IMR-90 (cell line): ENCODE measurements at regions not wholly inside any gene's neighbourhood (a gene's known extent, or its start where the extent isn't known, plus 50 kb on each side); places are given as distances from the start of the nearest gene placed in this dataset.

Experiments used
- ATAC-seq: fragments of 200-7000 bp; cut with Tn5 transposase; 2 replicates; pipeline ENCODE4 v1.9.1; 2020; ENCODE audit warnings: low read depth, mild to moderate bottlenecking, moderate library complexity
- BruUV-seq: library from RNA; stranded (reverse); fragments of 400-500 nt; replicated peaks from 2 replicates; lab custom pipeline; 2021; lab: Mats Ljungman, UMichigan
- CTCF ChIA-PET: fragments of 300-600 bp; formaldehyde crosslinking; extraction: SDS; loops from one replicate; lab custom pipeline; 2021; ENCODE audit warnings: antibody characterized with exemption; lab: Yijun Ruan, JAX
- POLR2A ChIA-PET: fragments of 300-600 bp; sonication (Branson Sonifier 250); formaldehyde crosslinking; loops from one replicate; lab custom pipeline; 2022; ENCODE audit warnings: antibody characterized with exemption; ENCODE audit not compliant: unreplicated experiment; lab: Charles Lee
- DNase-seq: peaks from one replicate; pipeline ENCODE4 v3.0.0; 2013
- H2AFZ ChIP-seq: replicated peaks from 2 replicates; pipeline ENCODE3; 2013; ENCODE audit warnings: low read length, mild to moderate bottlenecking; ENCODE audit not compliant: poor library complexity
- H2AK5ac ChIP-seq: 2 replicates; pipeline ENCODE4 v1.6.1; 2013; ENCODE audit warnings: low read depth, low read length, inconsistent platforms
- H2AK9ac ChIP-seq: replicated peaks from 2 replicates; pipeline ENCODE3; 2013; ENCODE audit warnings: mild to moderate bottlenecking, low read depth, low read length, moderate library complexity; ENCODE audit not compliant: poor library complexity
- H2BK120ac ChIP-seq: 2 replicates; pipeline ENCODE4 v1.6.1; 2013; ENCODE audit warnings: low read depth, low read length, inconsistent platforms
- H2BK15ac ChIP-seq: 3 replicates; pipeline ENCODE4 v1.6.1; 2013; ENCODE audit warnings: low read depth, low read length, inconsistent platforms
- H2BK20ac ChIP-seq: 2 replicates; pipeline ENCODE4 v1.6.1; 2013; ENCODE audit warnings: low read depth, mild to moderate bottlenecking, inconsistent platforms, low read length, moderate library complexity
- H2BK5ac ChIP-seq: 2 replicates; pipeline ENCODE4 v1.6.1; 2013; ENCODE audit warnings: mild to moderate bottlenecking, low read depth, low read length, inconsistent platforms; ENCODE audit not compliant: poor library complexity, severe bottlenecking
- H3K14ac ChIP-seq: replicated peaks from 2 replicates; pipeline ENCODE4 v1.6.1; 2013; ENCODE audit warnings: low read depth, low read length, inconsistent platforms
- H3K18ac ChIP-seq: 2 replicates; pipeline ENCODE4 v1.6.1; 2013; ENCODE audit warnings: low read depth, low read length, control low read depth
- H3K23ac ChIP-seq: 2 replicates; pipeline ENCODE4 v1.6.1; 2013; ENCODE audit warnings: low read depth, low read length, inconsistent platforms
- H3K27ac ChIP-seq: 2 replicates; pipeline ENCODE4 v1.5.1; 2013; ENCODE audit warnings: mild to moderate bottlenecking, control low read depth, low read length; ENCODE audit not compliant: insufficient read depth
- H3K27me3 ChIP-seq: 2 replicates; pipeline ENCODE4 v1.6.1; 2013; ENCODE audit warnings: low read length; ENCODE audit not compliant: control insufficient read depth, insufficient read depth
- H3K36me3 ChIP-seq: 2 replicates; pipeline ENCODE4 v1.6.1; 2013; ENCODE audit warnings: low read length, mixed read lengths; ENCODE audit not compliant: control insufficient read depth, insufficient read depth
- H3K4ac ChIP-seq: 2 replicates; pipeline ENCODE4 v1.6.1; 2013; ENCODE audit warnings: low read depth, low read length, inconsistent platforms
- H3K4me1 ChIP-seq: 2 replicates; pipeline ENCODE4 v1.6.1; 2013; ENCODE audit warnings: low read length, mixed read lengths; ENCODE audit not compliant: control insufficient read depth, insufficient read depth
- H3K4me2 ChIP-seq: 2 replicates; pipeline ENCODE4 v1.6.1; 2013; ENCODE audit warnings: low read depth, mild to moderate bottlenecking, control low read depth, low read length, moderate library complexity
- H3K4me3 ChIP-seq: 2 replicates; pipeline ENCODE4 v1.5.1; 2013; ENCODE audit warnings: low read depth, mild to moderate bottlenecking, control low read depth, low read length, moderate library complexity; ENCODE audit not compliant: insufficient read depth
- H3K56ac ChIP-seq: 2 replicates; pipeline ENCODE4 v1.6.1; 2013; ENCODE audit warnings: low read length, inconsistent platforms; ENCODE audit not compliant: insufficient read depth; ENCODE audit errors: extremely low read depth
- H3K79me1 ChIP-seq, 2 experiments: 2 replicates each; pipeline ENCODE4 v1.6.1; 2013; ENCODE audit warnings: low read length in 2 of 2, inconsistent platforms in 1 of 2, low read depth in 1 of 2
- H3K9ac ChIP-seq: 2 replicates; pipeline ENCODE4 v1.6.1; 2013; ENCODE audit warnings: low read depth, low read length, control low read depth
- H3K9me1 ChIP-seq: 2 replicates; pipeline ENCODE4 v1.6.1; 2013; ENCODE audit warnings: low read length, inconsistent platforms; ENCODE audit not compliant: insufficient read depth
- H3K9me3 ChIP-seq: 2 replicates; pipeline ENCODE4 v1.6.1; 2013; ENCODE audit warnings: low read length; ENCODE audit not compliant: control insufficient read depth, insufficient read depth
- H4K20me1 ChIP-seq: 2 replicates; pipeline ENCODE4 v1.6.1; 2013; ENCODE audit warnings: low read length, inconsistent platforms; ENCODE audit not compliant: insufficient read depth
- H4K5ac ChIP-seq: 2 replicates; pipeline ENCODE4 v1.6.1; 2013; ENCODE audit warnings: mild to moderate bottlenecking, low read depth, low read length, control low read depth
- H4K8ac ChIP-seq, 2 experiments: 2 replicates each; pipeline ENCODE4 v1.6.1; 2013; ENCODE audit warnings: low read depth in 2 of 2, low read length in 2 of 2, control low read depth in 1 of 2, inconsistent platforms in 1 of 2
- H4K91ac ChIP-seq: 2 replicates; pipeline ENCODE4 v1.6.1; 2013; ENCODE audit warnings: low read depth, low read length, inconsistent platforms; ENCODE audit not compliant: insufficient read depth
- BHLHE40 ChIP-seq: fragments of 150-350 bp; IDR thresholded peaks from 2 replicates; pipeline ENCODE4 v1.6.1; 2016; ENCODE audit warnings: mild to moderate bottlenecking, low read depth, low read length
- CEBPB ChIP-seq: IDR thresholded peaks from 2 replicates; pipeline ENCODE4 v1.6.1; 2012; ENCODE audit warnings: low read depth, low read length, improper control_type of control experiment
- CHD1 ChIP-seq: IDR thresholded peaks from 2 replicates; pipeline ENCODE4 v1.6.1; 2012; ENCODE audit warnings: low read depth, low read length, improper control_type of control experiment
- CTCF ChIP-seq: conservative IDR thresholded peaks from 2 replicates; pipeline ENCODE4 v1.5.1; 2012; ENCODE audit warnings: mild to moderate bottlenecking, low read depth, low read length, improper control_type of control experiment
- ELK1 ChIP-seq: fragments of 150-350 bp; IDR thresholded peaks from 2 replicates; pipeline ENCODE4 v1.6.1; 2016; ENCODE audit warnings: low read depth, mild to moderate bottlenecking, low read length, moderate library complexity, borderline replicate concordance
- FOS ChIP-seq: fragments of 150-350 bp; IDR thresholded peaks from 2 replicates; pipeline ENCODE4 v1.6.1; 2016; ENCODE audit warnings: low read depth, low read length
- MAFK ChIP-seq: IDR thresholded peaks from 2 replicates; pipeline ENCODE4 v1.6.1; 2012; ENCODE audit warnings: low read depth, low read length, improper control_type of control experiment
- MAZ ChIP-seq: IDR thresholded peaks from 2 replicates; pipeline ENCODE4 v1.6.1; 2012; ENCODE audit warnings: low read depth, mild to moderate bottlenecking, low read length, improper control_type of control experiment, moderate library complexity, borderline replicate concordance
- MXI1 ChIP-seq: IDR thresholded peaks from 2 replicates; pipeline ENCODE4 v1.6.1; 2012; ENCODE audit warnings: low read depth, mild to moderate bottlenecking, low read length, moderate library complexity, borderline replicate concordance
- NFE2L2 ChIP-seq: fragments of 150-350 bp; IDR thresholded peaks from 2 replicates; pipeline ENCODE4 v1.6.1; 2016; ENCODE audit warnings: low read depth, mild to moderate bottlenecking, low read length
- POLR2A ChIP-seq: IDR thresholded peaks from 2 replicates; pipeline ENCODE4 v1.6.1; 2012; ENCODE audit warnings: mild to moderate bottlenecking, low read depth, low read length
- RAD21 ChIP-seq: IDR thresholded peaks from 2 replicates; pipeline ENCODE4 v1.6.1; 2012; ENCODE audit warnings: low read length, improper control_type of control experiment
- RCOR1 ChIP-seq: IDR thresholded peaks from 2 replicates; pipeline ENCODE4 v1.6.1; 2012; ENCODE audit warnings: mild to moderate bottlenecking, low read length, improper control_type of control experiment; ENCODE audit not compliant: insufficient replicate concordance
- SMC3 ChIP-seq: fragments of 150-350 bp; IDR thresholded peaks from 2 replicates; pipeline ENCODE4 v1.6.1; 2016; ENCODE audit warnings: low read depth, mild to moderate bottlenecking, antibody characterized with exemption, low read length, moderate library complexity
- WGBS, 2 experiments: methylation state at CpG; one replicate each; pipeline versions ENCODE4 v1.1.5 to v1.1.7; 2013; ENCODE audit warnings: missing lambda C conversion rate in 2 of 2; ENCODE audit not compliant: insufficient read length in 1 of 2; ENCODE audit errors: extremely low coverage in 2 of 2; 5-methylcytosine and 5-hydroxymethylcytosine counted together
- dilution Hi-C: fragments of 300-500 bp; cut with HindIII; formaldehyde crosslinking; loops from one replicate; pipeline ENCODE4 v1.14.3; 2018; ENCODE audit warnings: low sequenced_read_pairs; ENCODE audit not compliant: unreplicated experiment
- in situ Hi-C: fragments of 300-500 bp; cut with MboI; formaldehyde crosslinking; loops from 3 replicates; pipeline ENCODE4 v1.14.3; 2019; ENCODE audit warnings: low sequenced_read_pairs, inconsistent platforms, mixed read lengths
- intact Hi-C: fragments of 100-400 bp; cut with micrococcal nuclease; formaldehyde crosslinking; loops from 2 replicates; pipeline ENCODE4 v1.10.0; 2022

- no peak overlapping the region for H4K5ac ChIP-seq
- no peaks in the 10 kb centered on the region; the same call in 1 of the 2 replicates for H3K27me3 ChIP-seq
- no peak for DNase-seq
- no peak overlapping the region for H2AK9ac ChIP-seq
- no TSS peak for BruUV-seq
- H3K9me1 ChIP-seq = no peaks in the 10 kb centered on the region
- no peaks in the 10 kb centered on the region for H3K79me1 ChIP-seq
- in situ Hi-C loops (no loop called here), intact Hi-C loops (no loop called here), dilution Hi-C loops (no loop called here)
- H3K27ac ChIP-seq = no peak overlapping the region
- POLR2A ChIA-PET = no interaction called here
- no peak overlapping the region for H2BK15ac ChIP-seq
- no peak for ATAC-seq
- no peak overlapping the region for H3K9ac ChIP-seq
- H3K4me1 ChIP-seq = no peaks in the 10 kb centered on the region
- WGBS, 2 experiments = no CpG with 5 or more reads among the region's 6 CpGs
- no peak overlapping the region for H3K18ac ChIP-seq
- no peaks in the 10 kb centered on the region for H3K36me3 ChIP-seq
- no peak overlapping the region for H2AK5ac ChIP-seq
- H4K91ac ChIP-seq = no peak overlapping the region
- no peak overlapping the region for H2AFZ ChIP-seq
- H3K56ac ChIP-seq = no peak overlapping the region
- no peak overlapping the region for H3K14ac ChIP-seq
- H4K8ac ChIP-seq = no peak overlapping the region
- H2BK5ac ChIP-seq = no peak overlapping the region
- no peak overlapping the region for H3K4me3 ChIP-seq
- H2BK20ac ChIP-seq = no peak overlapping the region
- TF ChIP-seq POLR2A = no peak
- TF ChIP-seq BHLHE40 = no peak
- TF ChIP-seq RAD21 = no peak
- no peak for TF ChIP-seq CHD1
- no peak for TF ChIP-seq MAFK
- no peak for TF ChIP-seq NFE2L2
- no peak for TF ChIP-seq CEBPB
- no peak for TF ChIP-seq ELK1
- no peak for TF ChIP-seq SMC3
- no peak for TF ChIP-seq FOS
- TF ChIP-seq MXI1 = no peak
- TF ChIP-seq RCOR1 = no peak
- no peak for TF ChIP-seq MAZ
- no peak for TF ChIP-seq CTCF
- H3K4me2 ChIP-seq = no peak overlapping the region
- no peak overlapping the region for H3K23ac ChIP-seq
- no peak overlapping the region for H3K4ac ChIP-seq
- no peak overlapping the region for H2BK120ac ChIP-seq
- no peaks in the 10 kb centered on the region for H3K9me3 ChIP-seq
- H4K20me1 ChIP-seq = no peaks in the 10 kb centered on the region
- CTCF ChIA-PET = interaction anchor here (0.7 kb wide), 1 partner anchor 283 kb away, joined by 3 read pairs; no protein-coding TSS in a partner anchor
These were observed 311.2 kb downstream of the FOXO1 start for GRCh38 chr13:40355126-40355724.
